GM19238 (cell line): ENCODE measurements at regions not wholly inside any gene's neighbourhood (a gene's known extent, or its start where the extent isn't known, plus 50 kb on each side); places are given as distances from the start of the nearest gene placed in this dataset.

ENCODE experiments used
- DNase-seq: peaks from one replicate; pipeline ENCODE4 v3.0.0; 2011; ENCODE audit warnings: low spot score; ENCODE audit not compliant: insufficient read length

DNA sequence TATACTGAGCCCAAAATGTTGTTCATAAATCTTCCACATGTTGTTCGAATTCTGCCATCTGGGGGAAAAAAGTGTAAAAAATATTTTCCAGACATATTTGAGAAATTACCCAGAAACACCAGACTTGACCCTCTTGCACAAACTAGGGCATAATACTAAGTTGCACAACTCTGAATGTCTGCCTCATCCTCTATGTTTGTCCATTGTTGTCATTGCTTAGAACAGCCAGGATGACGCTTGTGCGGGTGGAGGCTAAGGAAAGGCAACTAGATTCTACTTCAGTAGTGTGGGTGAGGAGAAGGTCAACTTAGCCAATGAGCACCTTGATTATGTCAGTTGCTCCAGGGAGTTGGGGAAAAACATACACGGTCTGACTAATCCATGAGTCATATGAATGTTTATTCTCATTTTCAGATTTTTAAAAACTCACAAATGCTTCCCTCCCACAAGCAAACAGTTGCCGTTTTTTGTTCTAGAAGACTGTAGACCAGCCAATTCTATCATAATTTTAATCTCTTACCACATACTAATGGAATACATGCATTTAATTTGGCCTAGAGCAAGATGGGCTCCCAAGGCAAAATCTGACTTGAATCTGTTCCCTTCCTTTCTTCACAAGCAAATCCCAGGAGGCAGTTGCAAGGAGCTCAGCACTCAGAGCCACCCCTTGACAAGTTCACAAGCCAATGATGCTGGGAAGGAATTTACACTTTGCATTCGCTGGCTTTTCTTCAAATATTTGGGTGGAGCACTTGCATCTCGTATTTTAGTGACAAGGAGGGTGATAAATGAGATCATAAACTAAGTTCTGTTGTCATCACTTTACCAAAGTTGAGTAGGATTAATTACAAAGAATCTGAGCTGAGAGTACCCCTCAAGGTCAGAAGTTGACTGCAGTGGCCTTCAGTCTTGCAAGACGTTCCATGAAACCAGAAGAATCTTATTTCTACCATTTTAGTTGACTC is 163.2 kb upstream of the TWIST2 start:
- DNase-seq, result no peak

DNA sequence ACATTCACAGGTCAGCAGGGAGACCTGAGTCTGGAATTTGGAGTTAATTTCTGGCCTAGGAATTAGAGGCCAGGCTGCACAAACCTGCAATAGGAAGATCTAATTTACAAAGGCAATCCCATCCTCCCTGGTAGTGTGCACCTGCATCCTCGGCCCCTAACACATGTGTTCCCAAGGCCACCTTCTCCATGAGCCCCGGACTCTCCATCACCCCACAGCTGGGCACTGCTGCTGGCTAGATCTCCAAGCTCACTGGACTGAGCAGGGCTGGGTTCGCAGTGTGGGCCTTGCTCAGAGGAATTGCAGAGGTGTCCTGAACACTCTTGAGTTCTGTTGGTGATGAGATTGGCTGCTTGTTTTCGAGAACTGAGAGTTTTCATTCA is 162.6 kb upstream of the TWIST2 start:
- DNase-seq, result no peak

DNA sequence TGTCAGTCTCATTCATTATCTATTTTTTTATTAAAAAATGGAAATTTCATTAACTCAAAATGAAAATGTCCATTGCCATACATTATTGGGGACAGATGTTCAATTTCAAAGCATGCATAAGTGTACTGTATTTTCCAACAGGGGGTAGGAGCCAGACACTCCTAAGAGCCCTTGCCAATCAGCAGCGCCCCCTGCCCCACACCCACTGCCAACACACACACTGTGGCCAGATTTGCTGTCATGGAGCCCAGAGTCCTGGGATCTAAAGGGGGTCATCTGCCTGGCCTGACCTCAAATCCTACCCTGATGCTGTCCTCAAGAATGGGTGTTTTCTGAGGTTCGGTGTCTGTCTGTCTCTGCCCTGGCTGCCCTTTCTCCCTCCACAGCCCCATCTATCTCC is 162.2 kb upstream of the TWIST2 start:
- DNase-seq, result no peak

DNA sequence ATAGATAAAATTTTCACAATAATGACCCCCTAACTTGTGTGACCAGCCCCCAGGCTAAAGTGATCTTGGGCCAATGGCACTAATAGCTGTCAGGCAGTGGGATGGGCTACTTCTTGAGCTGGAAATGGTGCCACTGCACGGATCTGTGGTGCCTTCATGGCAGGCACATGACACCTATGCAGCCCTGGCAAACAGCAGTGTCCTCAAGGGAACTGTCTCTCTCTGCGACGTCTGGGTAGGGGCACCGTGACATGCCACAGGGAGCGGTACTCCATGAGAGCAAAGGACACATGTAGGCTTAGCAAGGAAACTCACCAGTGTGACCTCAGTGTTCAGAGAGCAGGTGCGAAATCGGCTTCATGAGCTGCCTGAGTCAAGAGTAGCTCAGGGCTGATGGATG is 161.7 kb upstream of the TWIST2 start:
- no peak for DNase-seq

DNA sequence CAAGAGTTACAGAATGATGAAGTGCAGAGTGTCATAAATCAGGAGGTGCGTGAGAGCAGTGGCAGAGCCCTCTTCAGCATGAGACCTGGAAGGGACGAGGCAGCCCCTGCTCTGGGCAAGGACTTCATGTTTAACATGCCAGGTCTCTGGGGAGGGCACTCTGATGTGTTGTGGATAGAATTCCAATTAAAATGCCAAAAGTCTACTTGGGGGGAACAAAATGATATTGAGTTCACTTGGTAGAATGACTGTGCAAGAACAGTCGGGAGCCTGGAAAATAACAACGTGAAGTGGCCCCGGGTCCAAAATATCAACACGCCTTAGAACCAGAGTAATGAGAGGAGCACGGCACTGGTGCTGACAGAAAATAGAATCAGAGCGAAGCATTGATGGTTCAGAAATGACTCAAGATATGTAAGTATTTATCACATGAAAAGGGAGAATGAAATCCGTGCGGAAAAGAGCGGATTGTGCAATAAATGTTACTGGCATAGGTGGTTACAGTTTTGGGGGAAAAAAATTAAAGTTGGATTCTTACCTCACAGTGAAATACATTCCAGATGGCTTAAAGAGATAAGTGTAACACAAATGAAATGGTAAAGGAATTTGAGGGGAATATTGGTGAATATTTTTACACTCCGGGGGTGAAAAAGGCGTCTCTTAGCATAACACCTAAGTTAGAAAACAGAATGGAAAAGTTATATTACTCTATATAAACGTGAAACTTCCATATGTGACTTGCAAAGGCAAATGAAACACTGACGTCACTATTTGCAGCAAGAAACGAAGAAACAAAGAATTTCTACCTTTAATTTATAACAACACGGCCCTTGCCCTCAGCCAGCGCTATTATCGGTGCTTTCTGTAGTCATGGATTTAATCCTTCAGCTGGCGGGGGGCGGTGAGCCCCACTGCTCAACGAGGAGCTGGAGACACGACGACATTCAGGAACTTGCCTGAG is 159.4 kb upstream of the TWIST2 start:
- no peak for DNase-seq

DNA sequence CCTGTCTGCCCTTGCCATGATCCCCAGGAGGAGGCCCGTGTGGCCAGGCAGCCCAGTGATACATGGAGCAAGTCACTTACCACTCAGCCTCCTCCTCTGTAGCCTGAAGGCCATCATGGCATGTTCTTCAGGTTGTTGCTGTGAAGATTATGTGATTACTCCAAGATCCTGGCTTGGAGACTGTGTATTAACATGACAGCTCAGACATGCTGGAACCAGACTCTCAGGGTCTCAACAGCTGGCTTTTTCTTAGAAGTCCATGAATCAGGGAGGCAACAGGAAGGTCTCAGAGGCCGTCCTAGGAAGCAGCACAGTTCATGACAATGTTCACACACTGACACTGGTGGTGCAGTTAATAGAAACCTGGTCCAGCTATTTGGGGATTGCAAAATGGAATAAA is 158.6 kb upstream of the TWIST2 start:
- DNase-seq, result no peak

DNA sequence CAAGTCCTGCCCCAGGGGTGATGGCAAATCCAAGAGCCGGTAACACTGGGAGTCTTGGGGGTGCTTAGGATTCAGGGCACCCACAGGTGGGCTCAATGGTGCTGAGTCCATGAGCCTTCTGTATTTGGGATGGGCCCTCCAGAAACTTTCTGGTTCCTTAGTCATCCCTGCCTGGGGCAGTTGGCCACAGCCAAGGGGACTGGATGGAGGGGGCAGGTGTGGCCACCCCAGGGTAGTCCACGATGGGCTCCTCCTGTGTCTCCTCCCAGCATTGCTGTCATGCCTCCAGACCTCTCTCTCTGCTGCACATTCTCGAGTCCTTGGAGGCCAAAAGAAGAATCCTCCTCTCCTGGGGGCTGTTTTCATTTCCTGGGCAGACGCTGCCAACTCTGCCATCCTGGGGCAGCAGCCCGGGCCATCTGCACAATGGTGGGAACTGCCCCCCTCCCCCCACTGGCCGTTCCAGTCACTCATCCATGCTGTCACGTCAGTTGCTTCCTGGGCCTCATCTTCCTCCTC is 158.0 kb upstream of the TWIST2 start:
- no peak for DNase-seq

DNA sequence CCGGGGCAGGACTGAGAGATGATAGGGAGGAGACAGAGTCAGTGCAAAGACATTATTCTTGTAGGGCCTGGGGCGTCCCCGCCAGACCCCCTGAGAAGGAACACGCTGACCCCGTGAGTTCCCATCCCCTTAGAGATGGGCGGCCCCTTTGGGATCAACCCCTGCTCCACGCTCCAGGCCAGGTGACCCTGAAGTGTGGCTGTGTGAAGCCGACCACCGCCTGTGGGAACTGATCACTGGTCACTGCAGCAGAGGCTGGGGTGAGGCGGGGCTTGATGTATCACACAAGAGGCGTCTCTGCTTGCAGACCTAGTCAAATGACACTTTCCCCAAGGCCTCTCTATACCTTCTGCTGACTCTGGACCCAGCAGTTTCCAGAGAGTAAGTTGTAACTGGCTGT is 157.4 kb upstream of the TWIST2 start:
- no peak for DNase-seq

DNA sequence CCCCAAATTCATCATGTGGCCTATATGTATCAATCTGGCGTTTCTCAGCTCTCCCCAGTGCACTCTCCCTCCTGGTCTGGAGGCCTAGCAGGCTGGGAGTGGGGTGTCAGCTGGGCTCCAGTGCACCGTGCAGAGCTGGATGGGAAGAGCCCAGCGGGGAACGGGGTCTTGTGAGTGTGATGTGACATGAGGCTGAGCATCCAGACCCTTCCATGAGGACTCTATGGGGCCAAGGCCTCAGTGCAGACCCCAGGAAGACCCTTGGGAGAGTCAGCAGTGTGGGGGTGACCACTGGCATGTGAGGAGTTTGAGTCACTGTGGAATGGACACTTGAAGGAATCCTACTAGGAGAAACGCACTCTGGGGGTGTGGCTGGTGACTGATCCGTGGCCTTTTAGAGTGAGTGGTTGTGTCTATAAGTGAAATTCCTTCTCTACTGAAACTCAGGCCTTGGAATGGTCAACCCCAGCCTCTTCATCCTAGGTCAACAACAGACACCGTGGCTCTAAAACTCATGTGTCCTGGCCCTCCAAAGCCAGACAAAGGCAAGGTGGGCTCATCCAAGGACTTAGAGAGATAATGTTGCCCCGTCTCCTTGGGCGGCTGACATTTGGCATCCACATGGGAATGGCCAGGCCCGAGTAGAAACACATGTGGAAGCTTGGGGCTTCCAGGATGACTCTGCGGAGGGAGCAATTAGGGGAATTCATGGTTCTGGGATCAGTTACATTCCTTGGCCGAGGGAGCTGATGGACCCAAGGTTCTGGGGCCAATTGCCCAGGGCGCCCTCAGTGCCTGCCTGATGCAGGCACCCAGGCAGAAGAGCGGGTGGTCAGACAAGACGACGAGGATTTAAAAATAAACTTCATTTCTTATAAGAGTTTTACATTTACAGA is 156.0 kb upstream of the TWIST2 start:
- DNase-seq, result no peak

DNA sequence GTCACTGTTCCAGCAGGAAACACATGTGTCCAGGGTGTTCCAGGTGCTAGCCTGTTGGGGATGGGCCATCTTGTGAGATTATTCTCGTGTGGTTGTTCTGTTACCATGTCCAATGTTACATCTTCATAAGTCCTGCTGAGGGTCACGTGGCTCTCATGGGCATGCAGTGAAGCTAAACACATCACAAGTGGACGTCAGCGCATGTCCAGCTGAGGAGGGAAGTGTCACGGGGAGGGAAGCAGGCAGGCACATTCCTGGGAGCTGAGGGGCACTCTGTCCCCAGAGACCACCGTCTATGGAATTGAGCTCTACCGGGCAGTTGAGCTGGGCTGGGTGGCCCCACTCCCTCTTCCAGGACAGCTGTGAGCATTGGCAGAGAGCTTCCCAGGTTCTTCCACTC is 155.3 kb upstream of the TWIST2 start:
- no peak for DNase-seq

DNA sequence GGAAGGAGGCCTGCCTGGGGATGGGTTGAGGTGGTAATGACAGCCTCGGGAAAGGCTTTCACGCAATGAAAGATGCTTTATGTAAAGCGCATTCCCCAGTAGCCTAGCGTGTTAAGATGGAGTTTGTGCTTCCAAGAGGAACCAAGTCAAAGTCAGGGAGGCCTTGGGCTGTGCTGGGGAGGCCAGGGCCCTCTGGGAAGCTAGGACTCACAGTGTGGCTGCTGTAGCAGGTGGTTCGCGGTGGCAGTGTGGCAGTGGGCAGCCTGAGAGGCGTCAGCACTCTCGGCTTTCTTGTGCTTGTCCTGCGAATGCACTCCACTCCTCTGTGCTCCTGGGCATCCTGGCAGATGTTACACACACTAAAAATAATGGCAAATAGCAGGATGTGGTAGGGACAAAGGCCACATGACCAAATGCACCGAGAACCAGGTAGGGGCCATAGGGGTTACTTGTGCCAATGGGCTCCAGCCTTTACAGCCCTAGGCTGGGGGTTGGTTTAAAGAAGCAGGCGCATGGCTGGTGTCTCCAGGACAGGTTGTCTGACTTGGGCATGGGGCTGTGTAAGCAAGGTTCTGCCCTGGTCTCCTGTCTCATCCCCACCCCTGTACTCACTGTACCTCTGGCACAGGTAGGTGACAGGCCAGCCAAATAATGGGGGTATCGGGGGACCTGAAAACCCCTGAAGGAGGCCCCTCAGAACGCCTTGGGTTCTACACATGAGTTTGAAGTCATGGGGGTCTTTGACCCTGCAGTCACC is 154.4 kb upstream of the TWIST2 start:
- no peak for DNase-seq

DNA sequence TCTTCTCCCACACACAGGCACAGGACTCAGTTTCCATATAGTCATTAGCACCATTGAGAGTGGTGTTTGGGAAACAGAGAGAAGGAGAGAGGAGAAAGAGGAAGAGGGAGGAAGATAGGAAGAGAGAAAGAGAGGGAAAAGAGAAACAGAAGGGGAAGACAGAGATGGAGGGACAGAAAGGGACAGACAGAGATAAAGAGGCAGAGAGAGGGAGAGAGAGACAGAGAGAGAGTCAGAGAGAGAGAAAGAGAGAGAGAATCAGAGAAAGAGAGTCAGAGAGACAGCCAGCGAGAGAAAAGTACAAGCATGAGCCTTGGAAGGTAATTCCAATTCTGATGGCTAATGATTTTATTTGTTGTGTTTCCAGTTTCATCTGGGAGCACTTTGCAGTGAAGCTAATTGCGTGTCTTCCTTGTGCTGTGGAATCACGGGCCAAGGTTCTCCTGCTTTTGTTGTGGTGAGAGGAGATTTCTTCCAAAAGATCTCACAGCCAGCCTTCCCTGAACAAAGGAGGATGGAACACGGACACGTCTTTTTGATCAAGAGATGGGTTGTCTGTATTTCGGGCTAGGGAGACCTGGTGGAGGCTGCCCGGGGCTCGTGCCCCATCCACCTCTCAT is 153.6 kb upstream of the TWIST2 start:
- no peak for DNase-seq

DNA sequence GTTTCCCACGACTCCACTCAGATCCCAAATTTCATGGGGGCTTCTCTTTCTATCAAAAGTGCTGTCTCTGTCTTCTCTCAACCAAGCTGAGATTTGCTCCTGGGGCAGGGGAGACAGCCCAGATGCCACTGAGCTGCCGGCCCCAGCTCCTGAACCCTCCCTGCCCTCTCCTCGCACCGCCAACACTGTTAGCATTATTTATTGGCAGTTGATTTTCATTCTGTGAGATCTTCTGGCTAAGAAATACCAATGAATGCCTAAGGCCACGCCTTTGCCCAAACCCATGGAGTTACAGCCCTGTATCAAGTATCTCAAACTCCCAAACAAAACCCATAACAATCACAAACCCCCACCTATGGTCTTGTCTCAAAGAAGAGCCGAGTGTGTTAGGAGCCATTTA is 153.0 kb upstream of the TWIST2 start:
- DNase-seq, result no peak

DNA sequence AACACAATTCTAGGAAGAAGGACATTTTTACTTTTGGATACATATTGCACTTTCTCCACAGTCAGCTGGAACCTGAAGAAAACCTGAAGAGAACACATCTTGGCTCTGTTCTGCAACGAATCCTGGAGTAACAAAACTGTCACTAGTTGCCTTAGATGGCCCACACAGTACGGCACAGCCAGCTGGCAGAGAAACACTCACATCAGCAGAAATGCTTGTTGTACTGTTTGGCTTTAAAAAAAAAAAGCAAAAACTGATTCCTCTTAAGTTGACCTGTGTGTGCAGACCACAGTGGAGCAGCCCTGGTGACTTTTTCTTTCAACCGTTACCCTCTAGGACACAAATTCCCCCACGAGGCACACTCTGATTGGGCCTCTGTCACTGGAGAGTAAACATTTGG is 152.3 kb upstream of the TWIST2 start:
- DNase-seq, result no peak

DNA sequence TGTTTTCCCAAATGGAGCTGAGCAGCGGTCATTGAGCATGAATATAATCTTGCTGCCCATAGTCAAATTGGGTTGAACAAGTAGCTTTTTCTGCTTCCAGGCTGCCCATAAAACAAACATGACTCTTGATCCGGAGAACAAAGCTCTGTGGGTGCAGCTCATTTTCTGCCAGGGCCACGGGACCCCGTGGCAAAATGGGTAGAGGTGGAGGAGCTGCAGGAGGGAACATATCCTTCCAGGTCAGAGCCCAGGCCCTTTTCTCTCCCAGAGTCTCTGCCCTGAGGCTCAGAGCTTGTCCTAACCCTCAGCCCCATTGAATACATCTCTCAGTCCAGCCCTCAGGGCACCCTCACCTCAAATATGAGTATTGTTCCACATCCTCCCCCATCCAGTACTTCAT is 151.6 kb upstream of the TWIST2 start:
- DNase-seq, result no peak

DNA sequence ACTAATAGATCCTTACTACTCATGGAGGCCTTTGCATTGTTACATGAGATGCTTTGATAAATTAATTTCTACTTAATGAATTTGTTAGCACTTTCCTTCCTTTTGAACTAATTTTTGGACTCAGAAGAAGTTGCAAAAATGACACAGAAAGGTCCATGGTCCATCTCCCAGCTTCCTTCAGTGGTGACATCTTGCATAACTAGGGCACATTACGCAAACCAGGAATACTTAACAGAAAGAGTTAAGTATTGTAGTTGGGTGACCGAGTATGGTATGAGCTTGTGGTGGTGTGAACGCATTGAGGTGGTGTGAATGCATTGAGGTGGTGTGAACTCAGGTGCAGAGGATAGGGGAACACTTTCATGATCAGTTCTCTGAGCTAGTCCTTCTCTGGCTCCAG is 151.1 kb upstream of the TWIST2 start:
- DNase-seq, result no peak

DNA sequence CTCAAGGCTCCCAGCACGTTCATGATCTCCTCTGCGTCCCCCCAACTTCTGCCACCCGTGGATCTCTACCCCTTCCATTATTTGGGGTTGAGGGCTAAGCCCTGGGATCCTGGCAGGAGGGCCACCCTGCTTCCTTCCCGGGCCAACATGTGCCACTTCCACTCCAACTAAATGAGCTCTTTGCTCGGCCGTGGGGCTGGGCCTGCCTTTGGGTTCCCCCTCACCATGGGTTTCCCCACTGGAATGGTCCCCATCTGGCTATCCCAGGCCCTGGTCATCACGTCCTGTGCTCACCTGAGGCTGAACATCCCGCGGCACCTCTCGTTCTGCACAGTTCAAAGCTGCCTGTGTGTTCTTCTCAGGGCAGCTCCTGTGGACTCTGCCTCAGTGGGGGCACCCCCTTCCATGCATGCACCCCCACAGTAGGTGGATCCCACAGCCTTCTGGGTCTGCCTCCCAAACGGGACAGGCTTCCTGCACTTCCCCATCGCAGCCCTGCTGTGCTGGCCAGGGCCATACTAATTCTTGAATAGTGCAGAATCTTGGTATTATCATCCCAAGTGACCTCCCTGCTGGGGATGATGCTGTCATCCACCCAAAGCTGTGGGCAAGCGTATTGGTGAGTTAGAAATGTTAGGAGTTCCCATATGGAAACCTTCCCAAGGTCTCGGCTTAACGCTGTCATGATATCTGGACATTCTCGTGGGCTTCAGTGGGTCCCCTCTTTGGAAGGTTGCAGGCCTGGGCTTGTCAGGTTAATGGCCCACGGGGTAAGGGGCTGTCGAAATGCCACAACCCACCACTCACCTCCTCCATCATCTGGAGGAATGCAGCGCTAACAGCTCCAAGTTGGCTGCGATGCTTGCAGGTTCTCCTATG is 150.5 kb upstream of the TWIST2 start:
- no peak for DNase-seq

DNA sequence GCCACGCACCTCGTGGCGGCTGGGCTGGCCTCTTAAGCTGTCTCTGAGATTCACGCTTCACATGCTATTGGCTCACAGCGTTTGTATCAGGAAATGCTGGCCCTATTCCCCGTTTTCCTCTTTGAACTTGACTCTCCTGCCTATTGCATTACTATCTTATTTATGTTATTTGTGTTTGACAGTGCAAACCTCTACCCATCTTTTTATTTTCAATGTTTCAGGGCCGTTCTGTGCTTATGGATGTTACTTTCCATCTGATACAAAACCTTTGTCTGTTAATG is 149.9 kb upstream of the TWIST2 start:
- no peak for DNase-seq
